ENCODE measurements at regions not wholly inside any gene's neighbourhood (a gene's known extent, or its start where the extent isn't known, plus 50 kb on each side); places are given as distances from the start of the nearest gene placed in this dataset.

DNA sequence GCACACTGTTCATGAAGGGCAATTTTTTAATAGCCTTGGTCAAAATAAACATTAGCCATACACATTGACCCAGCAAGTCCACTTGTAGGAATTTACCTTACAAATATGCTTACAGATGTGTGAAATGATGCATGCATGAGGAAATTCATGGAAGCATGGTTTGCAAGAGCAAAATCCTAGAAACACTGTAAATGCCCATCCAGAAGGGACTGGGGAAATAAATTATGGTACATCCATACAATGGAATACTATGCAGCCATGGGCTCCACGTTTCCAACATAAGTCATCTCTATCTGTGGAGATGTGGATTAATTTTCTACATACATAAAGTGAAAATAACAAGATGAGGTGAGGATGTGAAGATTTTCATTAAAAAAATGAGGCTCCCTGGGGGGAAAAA, 99.1 kb downstream of the NPY start:
- no peak for DNase-seq (ENCODE audit: low read depth in 1 of 2, low spot score in 1 of 2)
- no peak for TF ChIP-seq GABPA (IDR thresholded peaks at IDR 0.05; ENCODE audit: low read depth)
- TF ChIP-seq POLR2AphosphoS5 (IDR thresholded peaks at IDR 0.05; ENCODE audit: low read depth), result no peak
- TF ChIP-seq SPI1 (IDR thresholded peaks at IDR 0.05; ENCODE audit: borderline replicate concordance, low read depth), result no peak
- TF ChIP-seq, protein P1, sequence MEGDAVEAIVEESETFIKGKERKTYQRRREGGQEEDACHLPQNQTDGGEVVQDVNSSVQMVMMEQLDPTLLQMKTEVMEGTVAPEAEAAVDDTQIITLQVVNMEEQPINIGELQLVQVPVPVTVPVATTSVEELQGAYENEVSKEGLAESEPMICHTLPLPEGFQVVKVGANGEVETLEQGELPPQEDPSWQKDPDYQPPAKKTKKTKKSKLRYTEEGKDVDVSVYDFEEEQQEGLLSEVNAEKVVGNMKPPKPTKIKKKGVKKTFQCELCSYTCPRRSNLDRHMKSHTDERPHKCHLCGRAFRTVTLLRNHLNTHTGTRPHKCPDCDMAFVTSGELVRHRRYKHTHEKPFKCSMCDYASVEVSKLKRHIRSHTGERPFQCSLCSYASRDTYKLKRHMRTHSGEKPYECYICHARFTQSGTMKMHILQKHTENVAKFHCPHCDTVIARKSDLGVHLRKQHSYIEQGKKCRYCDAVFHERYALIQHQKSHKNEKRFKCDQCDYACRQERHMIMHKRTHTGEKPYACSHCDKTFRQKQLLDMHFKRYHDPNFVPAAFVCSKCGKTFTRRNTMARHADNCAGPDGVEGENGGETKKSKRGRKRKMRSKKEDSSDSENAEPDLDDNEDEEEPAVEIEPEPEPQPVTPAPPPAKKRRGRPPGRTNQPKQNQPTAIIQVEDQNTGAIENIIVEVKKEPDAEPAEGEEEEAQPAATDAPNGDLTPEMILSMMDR (IDR thresholded peaks at IDR 0.05; ENCODE audit: insufficient read depth, low read length), result no peak
- TF ChIP-seq, protein P2, sequence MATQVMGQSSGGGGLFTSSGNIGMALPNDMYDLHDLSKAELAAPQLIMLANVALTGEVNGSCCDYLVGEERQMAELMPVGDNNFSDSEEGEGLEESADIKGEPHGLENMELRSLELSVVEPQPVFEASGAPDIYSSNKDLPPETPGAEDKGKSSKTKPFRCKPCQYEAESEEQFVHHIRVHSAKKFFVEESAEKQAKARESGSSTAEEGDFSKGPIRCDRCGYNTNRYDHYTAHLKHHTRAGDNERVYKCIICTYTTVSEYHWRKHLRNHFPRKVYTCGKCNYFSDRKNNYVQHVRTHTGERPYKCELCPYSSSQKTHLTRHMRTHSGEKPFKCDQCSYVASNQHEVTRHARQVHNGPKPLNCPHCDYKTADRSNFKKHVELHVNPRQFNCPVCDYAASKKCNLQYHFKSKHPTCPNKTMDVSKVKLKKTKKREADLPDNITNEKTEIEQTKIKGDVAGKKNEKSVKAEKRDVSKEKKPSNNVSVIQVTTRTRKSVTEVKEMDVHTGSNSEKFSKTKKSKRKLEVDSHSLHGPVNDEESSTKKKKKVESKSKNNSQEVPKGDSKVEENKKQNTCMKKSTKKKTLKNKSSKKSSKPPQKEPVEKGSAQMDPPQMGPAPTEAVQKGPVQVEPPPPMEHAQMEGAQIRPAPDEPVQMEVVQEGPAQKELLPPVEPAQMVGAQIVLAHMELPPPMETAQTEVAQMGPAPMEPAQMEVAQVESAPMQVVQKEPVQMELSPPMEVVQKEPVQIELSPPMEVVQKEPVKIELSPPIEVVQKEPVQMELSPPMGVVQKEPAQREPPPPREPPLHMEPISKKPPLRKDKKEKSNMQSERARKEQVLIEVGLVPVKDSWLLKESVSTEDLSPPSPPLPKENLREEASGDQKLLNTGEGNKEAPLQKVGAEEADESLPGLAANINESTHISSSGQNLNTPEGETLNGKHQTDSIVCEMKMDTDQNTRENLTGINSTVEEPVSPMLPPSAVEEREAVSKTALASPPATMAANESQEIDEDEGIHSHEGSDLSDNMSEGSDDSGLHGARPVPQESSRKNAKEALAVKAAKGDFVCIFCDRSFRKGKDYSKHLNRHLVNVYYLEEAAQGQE (IDR thresholded peaks at IDR 0.05; ENCODE audit: insufficient replicate concordance, low read depth), result no peak
- H3K27me3 ChIP-seq (ENCODE audit: insufficient read depth, poor library complexity, severe bottlenecking), result no peaks in the 10 kb centered on the region
- H3K27ac ChIP-seq (replicated peaks), result no peak overlapping the region
- H3K4me3 ChIP-seq (replicated peaks; ENCODE audit: insufficient read depth, low read length), result no peak overlapping the region

DNA sequence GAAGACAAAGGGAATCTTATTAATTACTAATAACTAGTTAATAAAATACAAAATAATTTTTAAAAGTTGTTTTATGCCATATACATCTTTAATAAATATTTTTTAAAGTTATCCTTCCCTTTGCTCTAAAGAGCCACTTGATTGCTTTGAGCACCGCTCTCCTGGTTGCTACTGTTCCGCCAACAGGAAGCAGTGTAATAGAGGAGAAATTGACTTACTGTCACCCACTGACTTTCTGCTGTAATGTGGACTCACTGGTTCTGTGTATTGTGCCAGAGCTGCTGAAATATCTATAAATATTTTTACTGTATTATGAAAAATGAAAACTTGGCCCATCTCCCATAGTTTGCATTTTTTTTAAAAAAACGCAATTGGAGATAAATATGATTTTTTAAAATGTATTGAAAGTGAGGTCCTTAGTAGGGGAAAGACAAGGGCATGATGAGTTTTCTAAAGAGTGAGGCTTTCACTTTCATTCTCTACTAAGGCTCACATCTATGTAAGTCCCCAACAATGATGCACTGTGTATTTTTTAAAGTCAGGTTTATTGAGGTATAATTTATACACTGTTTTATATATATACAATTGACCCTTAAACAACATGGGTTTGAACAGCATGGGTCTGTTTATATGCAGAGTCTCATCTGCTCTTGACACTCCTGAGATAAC, 100.5 kb downstream of the NPY start:
- Histone ChIP-seq H3K27ac (replicated peaks) (no peak overlapping the region), H3K27me3 (ENCODE audit: insufficient read depth, poor library complexity, severe bottlenecking) (no peaks in the 10 kb centered on the region), H3K4me3 (replicated peaks; ENCODE audit: insufficient read depth, low read length) (no peak overlapping the region)
- DNase-seq (ENCODE audit: low read depth in 1 of 2, low spot score in 1 of 2), result no peak
- TF ChIP-seq GABPA (IDR thresholded peaks at IDR 0.05; ENCODE audit: low read depth) (no peak), POLR2AphosphoS5 (IDR thresholded peaks at IDR 0.05; ENCODE audit: low read depth) (no peak), SPI1 (IDR thresholded peaks at IDR 0.05; ENCODE audit: borderline replicate concordance, low read depth) (no peak)
- TF ChIP-seq, protein P1 (IDR thresholded peaks at IDR 0.05; ENCODE audit: insufficient read depth, low read length), result no peak
- TF ChIP-seq, protein P2 (IDR thresholded peaks at IDR 0.05; ENCODE audit: insufficient replicate concordance, low read depth), result no peak

DNA sequence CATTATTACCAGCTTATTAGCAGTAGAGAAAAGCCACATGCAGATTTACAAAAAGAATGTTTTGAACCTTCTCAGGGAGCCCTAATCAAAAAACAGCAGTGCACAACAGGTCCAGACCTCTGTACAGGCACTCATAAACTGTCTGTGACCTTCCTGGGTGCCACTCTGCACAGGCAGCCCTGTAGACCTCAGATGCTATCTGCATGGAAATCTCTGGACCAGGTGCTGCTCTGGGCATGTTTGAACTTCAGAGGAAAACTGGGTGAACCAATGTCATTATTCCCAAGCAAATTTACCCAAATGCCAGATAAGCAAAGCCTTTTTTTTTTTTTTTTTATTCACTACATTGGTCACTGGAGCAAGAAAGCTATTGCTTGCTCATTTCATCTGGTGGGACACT, 104.2 kb downstream of the NPY start:
- DNase-seq (ENCODE audit: low read depth in 1 of 2, low spot score in 1 of 2), result no peak
- no peak overlapping the region for H3K4me3 ChIP-seq (replicated peaks; ENCODE audit: insufficient read depth, low read length)
- no peaks in the 10 kb centered on the region for H3K27me3 ChIP-seq (ENCODE audit: insufficient read depth, poor library complexity, severe bottlenecking)
- no peak overlapping the region for H3K27ac ChIP-seq (replicated peaks)
- TF ChIP-seq, protein P2 (IDR thresholded peaks at IDR 0.05; ENCODE audit: insufficient replicate concordance, low read depth), result no peak
- no peak for TF ChIP-seq SPI1 (IDR thresholded peaks at IDR 0.05; ENCODE audit: borderline replicate concordance, low read depth)
- TF ChIP-seq POLR2AphosphoS5 (IDR thresholded peaks at IDR 0.05; ENCODE audit: low read depth), result no peak
- no peak for TF ChIP-seq GABPA (IDR thresholded peaks at IDR 0.05; ENCODE audit: low read depth)
- TF ChIP-seq, protein P1 (IDR thresholded peaks at IDR 0.05; ENCODE audit: insufficient read depth, low read length), result no peak
